IMR-90 (cell line): ENCODE measurements at regions not wholly inside any gene's neighbourhood (a gene's known extent, or its start where the extent isn't known, plus 50 kb on each side); places are given as distances from the start of the nearest gene placed in this dataset.
A peak's percentile ranks its signal among the peaks of the same experiment; 100 is the strongest.

Experiments
- ATAC-seq: fragments of 200-7000 bp; cut with Tn5 transposase; 2 replicates; pipeline ENCODE4 v1.9.1; 2020; ENCODE audit warnings: low read depth, mild to moderate bottlenecking, moderate library complexity
- BruUV-seq: library from RNA; stranded (reverse); fragments of 400-500 nt; replicated peaks from 2 replicates; lab custom pipeline; 2021; lab: Mats Ljungman, UMichigan
- CTCF ChIA-PET: fragments of 300-600 bp; formaldehyde crosslinking; extraction: SDS; loops from one replicate; lab custom pipeline; 2021; ENCODE audit warnings: antibody characterized with exemption; lab: Yijun Ruan, JAX
- POLR2A ChIA-PET: fragments of 300-600 bp; sonication (Branson Sonifier 250); formaldehyde crosslinking; loops from one replicate; lab custom pipeline; 2022; ENCODE audit warnings: antibody characterized with exemption; ENCODE audit not compliant: unreplicated experiment; lab: Charles Lee
- DNase-seq: peaks from one replicate; pipeline ENCODE4 v3.0.0; 2013
- H2AFZ ChIP-seq: replicated peaks from 2 replicates; pipeline ENCODE3; 2013; ENCODE audit warnings: low read length, mild to moderate bottlenecking; ENCODE audit not compliant: poor library complexity
- H2AK5ac ChIP-seq: 2 replicates; pipeline ENCODE4 v1.6.1; 2013; ENCODE audit warnings: low read depth, low read length, inconsistent platforms
- H2AK9ac ChIP-seq: replicated peaks from 2 replicates; pipeline ENCODE3; 2013; ENCODE audit warnings: mild to moderate bottlenecking, low read depth, low read length, moderate library complexity; ENCODE audit not compliant: poor library complexity
- H2BK120ac ChIP-seq: 2 replicates; pipeline ENCODE4 v1.6.1; 2013; ENCODE audit warnings: low read depth, low read length, inconsistent platforms
- H2BK15ac ChIP-seq: 3 replicates; pipeline ENCODE4 v1.6.1; 2013; ENCODE audit warnings: low read depth, low read length, inconsistent platforms
- H2BK20ac ChIP-seq: 2 replicates; pipeline ENCODE4 v1.6.1; 2013; ENCODE audit warnings: low read depth, mild to moderate bottlenecking, inconsistent platforms, low read length, moderate library complexity
- H2BK5ac ChIP-seq: 2 replicates; pipeline ENCODE4 v1.6.1; 2013; ENCODE audit warnings: mild to moderate bottlenecking, low read depth, low read length, inconsistent platforms; ENCODE audit not compliant: poor library complexity, severe bottlenecking
- H3K14ac ChIP-seq: replicated peaks from 2 replicates; pipeline ENCODE4 v1.6.1; 2013; ENCODE audit warnings: low read depth, low read length, inconsistent platforms
- H3K18ac ChIP-seq: 2 replicates; pipeline ENCODE4 v1.6.1; 2013; ENCODE audit warnings: low read depth, low read length, control low read depth
- H3K23ac ChIP-seq: 2 replicates; pipeline ENCODE4 v1.6.1; 2013; ENCODE audit warnings: low read depth, low read length, inconsistent platforms
- H3K27ac ChIP-seq: 2 replicates; pipeline ENCODE4 v1.5.1; 2013; ENCODE audit warnings: mild to moderate bottlenecking, control low read depth, low read length; ENCODE audit not compliant: insufficient read depth
- H3K27me3 ChIP-seq: 2 replicates; pipeline ENCODE4 v1.6.1; 2013; ENCODE audit warnings: low read length; ENCODE audit not compliant: control insufficient read depth, insufficient read depth
- H3K36me3 ChIP-seq: 2 replicates; pipeline ENCODE4 v1.6.1; 2013; ENCODE audit warnings: low read length, mixed read lengths; ENCODE audit not compliant: control insufficient read depth, insufficient read depth
- H3K4ac ChIP-seq: 2 replicates; pipeline ENCODE4 v1.6.1; 2013; ENCODE audit warnings: low read depth, low read length, inconsistent platforms
- H3K4me1 ChIP-seq: 2 replicates; pipeline ENCODE4 v1.6.1; 2013; ENCODE audit warnings: low read length, mixed read lengths; ENCODE audit not compliant: control insufficient read depth, insufficient read depth
- H3K4me2 ChIP-seq: 2 replicates; pipeline ENCODE4 v1.6.1; 2013; ENCODE audit warnings: low read depth, mild to moderate bottlenecking, control low read depth, low read length, moderate library complexity
- H3K4me3 ChIP-seq: 2 replicates; pipeline ENCODE4 v1.5.1; 2013; ENCODE audit warnings: low read depth, mild to moderate bottlenecking, control low read depth, low read length, moderate library complexity; ENCODE audit not compliant: insufficient read depth
- H3K56ac ChIP-seq: 2 replicates; pipeline ENCODE4 v1.6.1; 2013; ENCODE audit warnings: low read length, inconsistent platforms; ENCODE audit not compliant: insufficient read depth; ENCODE audit errors: extremely low read depth
- H3K79me1 ChIP-seq, 2 experiments: 2 replicates each; pipeline ENCODE4 v1.6.1; 2013; ENCODE audit warnings: low read length in 2 of 2, inconsistent platforms in 1 of 2, low read depth in 1 of 2
- H3K9ac ChIP-seq: 2 replicates; pipeline ENCODE4 v1.6.1; 2013; ENCODE audit warnings: low read depth, low read length, control low read depth
- H3K9me1 ChIP-seq: 2 replicates; pipeline ENCODE4 v1.6.1; 2013; ENCODE audit warnings: low read length, inconsistent platforms; ENCODE audit not compliant: insufficient read depth
- H3K9me3 ChIP-seq: 2 replicates; pipeline ENCODE4 v1.6.1; 2013; ENCODE audit warnings: low read length; ENCODE audit not compliant: control insufficient read depth, insufficient read depth
- H4K20me1 ChIP-seq: 2 replicates; pipeline ENCODE4 v1.6.1; 2013; ENCODE audit warnings: low read length, inconsistent platforms; ENCODE audit not compliant: insufficient read depth
- H4K5ac ChIP-seq: 2 replicates; pipeline ENCODE4 v1.6.1; 2013; ENCODE audit warnings: mild to moderate bottlenecking, low read depth, low read length, control low read depth
- H4K8ac ChIP-seq, 2 experiments: 2 replicates each; pipeline ENCODE4 v1.6.1; 2013; ENCODE audit warnings: low read depth in 2 of 2, low read length in 2 of 2, control low read depth in 1 of 2, inconsistent platforms in 1 of 2
- H4K91ac ChIP-seq: 2 replicates; pipeline ENCODE4 v1.6.1; 2013; ENCODE audit warnings: low read depth, low read length, inconsistent platforms; ENCODE audit not compliant: insufficient read depth
- BHLHE40 ChIP-seq: fragments of 150-350 bp; IDR thresholded peaks from 2 replicates; pipeline ENCODE4 v1.6.1; 2016; ENCODE audit warnings: mild to moderate bottlenecking, low read depth, low read length
- CEBPB ChIP-seq: IDR thresholded peaks from 2 replicates; pipeline ENCODE4 v1.6.1; 2012; ENCODE audit warnings: low read depth, low read length, improper control_type of control experiment
- ELK1 ChIP-seq: fragments of 150-350 bp; IDR thresholded peaks from 2 replicates; pipeline ENCODE4 v1.6.1; 2016; ENCODE audit warnings: low read depth, mild to moderate bottlenecking, low read length, moderate library complexity, borderline replicate concordance
- MAFK ChIP-seq: IDR thresholded peaks from 2 replicates; pipeline ENCODE4 v1.6.1; 2012; ENCODE audit warnings: low read depth, low read length, improper control_type of control experiment
- MAZ ChIP-seq: IDR thresholded peaks from 2 replicates; pipeline ENCODE4 v1.6.1; 2012; ENCODE audit warnings: low read depth, mild to moderate bottlenecking, low read length, improper control_type of control experiment, moderate library complexity, borderline replicate concordance
- MXI1 ChIP-seq: IDR thresholded peaks from 2 replicates; pipeline ENCODE4 v1.6.1; 2012; ENCODE audit warnings: low read depth, mild to moderate bottlenecking, low read length, moderate library complexity, borderline replicate concordance
- NFE2L2 ChIP-seq: fragments of 150-350 bp; IDR thresholded peaks from 2 replicates; pipeline ENCODE4 v1.6.1; 2016; ENCODE audit warnings: low read depth, mild to moderate bottlenecking, low read length
- RAD21 ChIP-seq: IDR thresholded peaks from 2 replicates; pipeline ENCODE4 v1.6.1; 2012; ENCODE audit warnings: low read length, improper control_type of control experiment
- RFX5 ChIP-seq: IDR thresholded peaks from 2 replicates; pipeline ENCODE4 v1.8.0; 2012; ENCODE audit warnings: low read depth, mild to moderate bottlenecking, low read length, moderate library complexity
- SMC3 ChIP-seq: fragments of 150-350 bp; IDR thresholded peaks from 2 replicates; pipeline ENCODE4 v1.6.1; 2016; ENCODE audit warnings: low read depth, mild to moderate bottlenecking, antibody characterized with exemption, low read length, moderate library complexity
- USF2 ChIP-seq: fragments of 150-350 bp; IDR thresholded peaks from 2 replicates; pipeline ENCODE4 v1.6.1; 2017; ENCODE audit warnings: mild to moderate bottlenecking, antibody characterized with exemption, low read length, low read depth
- WGBS, 2 experiments: methylation state at CpG; one replicate each; pipeline versions ENCODE4 v1.1.5 to v1.1.7; 2013; ENCODE audit warnings: missing lambda C conversion rate in 2 of 2; ENCODE audit not compliant: insufficient read length in 1 of 2; ENCODE audit errors: extremely low coverage in 2 of 2; 5-methylcytosine and 5-hydroxymethylcytosine counted together
- dilution Hi-C: fragments of 300-500 bp; cut with HindIII; formaldehyde crosslinking; loops from one replicate; pipeline ENCODE4 v1.14.3; 2018; ENCODE audit warnings: low sequenced_read_pairs; ENCODE audit not compliant: unreplicated experiment
- in situ Hi-C: fragments of 300-500 bp; cut with MboI; formaldehyde crosslinking; loops from 3 replicates; pipeline ENCODE4 v1.14.3; 2019; ENCODE audit warnings: low sequenced_read_pairs, inconsistent platforms, mixed read lengths
- intact Hi-C: fragments of 100-400 bp; cut with micrococcal nuclease; formaldehyde crosslinking; loops from 2 replicates; pipeline ENCODE4 v1.10.0; 2022

GRCh38 chr16:9170470-9170869 is 79.0 kb downstream of the HAPSTR1 start:
- intact Hi-C loops, result no loop called here
- Histone ChIP-seq H3K18ac (no peak overlapping the region), H2BK120ac (no peak overlapping the region), H3K27me3 (no peaks in the 10 kb centered on the region; the same call in 1 of the 2 replicates), H2BK15ac (no peak overlapping the region), H3K9me3 (no peaks in the 10 kb centered on the region), H2AK9ac (no peak overlapping the region), H3K4me1 (no peaks in the 10 kb centered on the region), H4K5ac (no peak overlapping the region), H3K27ac (no peak overlapping the region), H3K4ac (no peak overlapping the region), H4K20me1 (no peaks in the 10 kb centered on the region), H4K91ac (no peak overlapping the region), H3K4me2 (peak overlapping the region; percentile 81), H2BK20ac (no peak overlapping the region), H3K79me1 (no peaks in the 10 kb centered on the region), H4K8ac (no peak overlapping the region), H3K14ac (no peak overlapping the region), H3K23ac (no peak overlapping the region), H3K4me3 (peak overlapping the region; percentile 33), H3K9me1 (no peaks in the 10 kb centered on the region), H2AFZ (peak overlapping the region; percentile 24), H2BK5ac (no peak overlapping the region), H2AK5ac (no peak overlapping the region), H3K9ac (no peak overlapping the region), H3K36me3 (no peaks in the 10 kb centered on the region), H3K56ac (no peak overlapping the region)
- no peak for DNase-seq
- 60% methylated on average over 3 of the region's 12 CpGs; no CpG with 5 or more reads in 1 of the 2 experiments for WGBS, 2 experiments
- dilution Hi-C loops, result no loop called here
- in situ Hi-C loops, result loop anchor here (25.0 kb wide), 1 partner anchor 1017 kb away; the partner anchor contains the start of gene GRIN2A
- ATAC-seq, result no peak
- ChIA-PET POLR2A (no interaction called here), CTCF (interaction anchor here (0.5 kb wide), 1 partner anchor 1525 kb away, joined by 3 read pairs; no protein-coding TSS in a partner anchor)
- TF ChIP-seq USF2 (no peak), MXI1 (no peak), SMC3 (no peak), MAFK (no peak), ELK1 (no peak), CEBPB (no peak), MAZ (no peak), RFX5 (no peak), RAD21 (no peak), NFE2L2 (no peak), BHLHE40 (no peak)
- BruUV-seq, result no TSS peak
